Thyroid gland (tissue), 4 donors: ENCODE measurements at regions not wholly inside any gene's neighbourhood (a gene's known extent, or its start where the extent isn't known, plus 50 kb on each side); places are given as distances from the start of the nearest gene placed in this dataset.

ENCODE experiments used
- POLR2A ChIP-seq, 2 donors: fragments of 450-650 bp; IDR thresholded peaks; one replicate each; pipeline ENCODE4 v1.6.1; 2017; ENCODE audit warnings: antibody characterized with exemption in 2 of 2, mild to moderate bottlenecking in 2 of 2, moderate library complexity in 1 of 2
- TF ChIP-seq, protein P1 (sequence below), 6 experiments: fragments of 200-600 bp in 3 of 6; fragments of 450-650 bp in 3 of 6; sonication (generic) in 3 of 6; IDR thresholded peaks; one replicate each; pipeline ENCODE4 v1.5.1; 2016 to 2019; ENCODE audit warnings: antibody characterized with exemption in 6 of 6, mild to moderate bottlenecking in 2 of 6, inconsistent platforms in 1 of 6, moderate library complexity in 1 of 6

DNA sequence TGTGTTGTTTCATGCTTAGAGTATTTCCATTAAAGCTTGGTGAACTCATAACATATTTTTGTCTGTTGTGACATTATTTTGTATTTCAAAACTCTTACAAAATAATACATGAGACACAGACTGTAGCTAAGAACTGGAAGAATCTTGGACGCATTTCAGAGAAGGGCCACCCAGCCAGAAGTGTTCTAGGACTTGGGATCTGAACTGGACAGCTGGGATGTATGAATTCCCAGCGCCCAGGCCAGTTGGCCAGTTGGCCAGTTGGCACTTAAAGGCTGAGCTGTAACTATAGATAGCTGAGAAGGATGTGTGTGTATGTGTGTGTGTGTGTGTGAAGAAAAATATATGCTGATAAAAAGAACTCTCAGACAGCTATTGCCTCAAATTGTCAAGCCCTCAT lies 193.4 kb upstream of the GPR101 start:
- TF ChIP-seq, protein P1, sequence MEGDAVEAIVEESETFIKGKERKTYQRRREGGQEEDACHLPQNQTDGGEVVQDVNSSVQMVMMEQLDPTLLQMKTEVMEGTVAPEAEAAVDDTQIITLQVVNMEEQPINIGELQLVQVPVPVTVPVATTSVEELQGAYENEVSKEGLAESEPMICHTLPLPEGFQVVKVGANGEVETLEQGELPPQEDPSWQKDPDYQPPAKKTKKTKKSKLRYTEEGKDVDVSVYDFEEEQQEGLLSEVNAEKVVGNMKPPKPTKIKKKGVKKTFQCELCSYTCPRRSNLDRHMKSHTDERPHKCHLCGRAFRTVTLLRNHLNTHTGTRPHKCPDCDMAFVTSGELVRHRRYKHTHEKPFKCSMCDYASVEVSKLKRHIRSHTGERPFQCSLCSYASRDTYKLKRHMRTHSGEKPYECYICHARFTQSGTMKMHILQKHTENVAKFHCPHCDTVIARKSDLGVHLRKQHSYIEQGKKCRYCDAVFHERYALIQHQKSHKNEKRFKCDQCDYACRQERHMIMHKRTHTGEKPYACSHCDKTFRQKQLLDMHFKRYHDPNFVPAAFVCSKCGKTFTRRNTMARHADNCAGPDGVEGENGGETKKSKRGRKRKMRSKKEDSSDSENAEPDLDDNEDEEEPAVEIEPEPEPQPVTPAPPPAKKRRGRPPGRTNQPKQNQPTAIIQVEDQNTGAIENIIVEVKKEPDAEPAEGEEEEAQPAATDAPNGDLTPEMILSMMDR (IDR thresholded peaks at IDR 0.05), result no peak
- no peak for TF ChIP-seq POLR2A (IDR thresholded peaks at IDR 0.05)
